B cell (primary cell): ENCODE measurements at regions not wholly inside any gene's neighbourhood (a gene's known extent, or its start where the extent isn't known, plus 50 kb on each side); places are given as distances from the start of the nearest gene placed in this dataset.

ENCODE experiments used
- ATAC-seq: fragments of 200-7000 bp; cut with Tn5 transposase; one replicate; pipeline ENCODE4 v1.10.0; 2021; ENCODE audit warnings: low read depth, mild to moderate bottlenecking, moderate number of reproducible peaks, moderate library complexity
- CTCF ChIA-PET: fragments of 350-600 bp; sonication (Branson Sonifier 250); formaldehyde crosslinking; loops from one replicate; lab custom pipeline; 2021; ENCODE audit warnings: antibody characterized with exemption, inconsistent platforms; lab: Charles Lee
- POLR2A ChIA-PET: fragments of 350-600 bp; sonication (Branson Sonifier 250); formaldehyde crosslinking; loops from one replicate; lab custom pipeline; 2021; ENCODE audit warnings: antibody characterized with exemption; lab: Charles Lee
- DNase-seq: peaks from one replicate; pipeline ENCODE4 v3.0.0; 2013
- H2AFZ ChIP-seq: 2 replicates; pipeline ENCODE4 v1.6.1; 2012; ENCODE audit warnings: mild to moderate bottlenecking, low read depth, low read length; ENCODE audit not compliant: insufficient read depth, poor library complexity, severe bottlenecking
- H3K27ac ChIP-seq, 2 donors: 1 replicate in 1 of 2; 2 replicates in 1 of 2; pipeline ENCODE4 v1.5.1; 2012 to 2013; ENCODE audit warnings: low read length in 2 of 2, mild to moderate bottlenecking in 2 of 2, moderate library complexity in 1 of 2
- H3K27me3 ChIP-seq, 4 experiments: fragments of 200-600 bp in 1 of 4; sonication (generic) in 1 of 4; replicated peaks in 1 of 4; 1 replicate in 2 of 4; 2 replicates in 2 of 4; pipeline versions ENCODE4 v1.6.1 to v1.7.0; 2013 to 2016; ENCODE audit warnings: low read length in 3 of 4, mild to moderate bottlenecking in 2 of 4, mixed read lengths in 1 of 4, moderate library complexity in 1 of 4; ENCODE audit not compliant: insufficient read depth in 4 of 4, control insufficient read depth in 3 of 4; ENCODE audit errors: control extremely low read depth in 1 of 4
- H3K36me3 ChIP-seq, 2 experiments: replicated peaks in 1 of 2; 1 replicate in 1 of 2; 2 replicates in 1 of 2; pipeline versions ENCODE4 v1.6.1 to v1.7.1; 2013; ENCODE audit warnings: low read length in 1 of 2; ENCODE audit not compliant: insufficient read depth in 2 of 2, control insufficient read depth in 1 of 2; ENCODE audit errors: control extremely low read depth in 1 of 2, extremely low read depth in 1 of 2
- H3K4me1 ChIP-seq, 2 donors: fragments of 200-600 bp in 1 of 2; sonication (generic) in 1 of 2; 1 replicate in 1 of 2; 2 replicates in 1 of 2; pipeline versions ENCODE4 v1.5.1 to v1.6.1; 2013 to 2017; ENCODE audit warnings: low read length in 2 of 2; ENCODE audit not compliant: control insufficient read depth in 2 of 2, insufficient read depth in 2 of 2
- H3K4me2 ChIP-seq: replicated peaks from 2 replicates; pipeline ENCODE3; 2012; ENCODE audit warnings: mild to moderate bottlenecking, low read depth, low read length; ENCODE audit not compliant: poor library complexity, severe bottlenecking
- H3K4me3 ChIP-seq, 5 experiments: fragments of 200-600 bp in 1 of 5; sonication (generic) in 1 of 5; 1 replicate in 3 of 5; 2 replicates in 2 of 5; pipeline versions ENCODE4 v1.5.1 to v1.7.0; 2011 to 2016; ENCODE audit warnings: low read length in 4 of 5, mild to moderate bottlenecking in 4 of 5, low read depth in 2 of 5, control low read depth in 1 of 5, moderate library complexity in 1 of 5; ENCODE audit not compliant: insufficient read depth in 1 of 5; ENCODE audit errors: control extremely low read depth in 1 of 5, extremely low read depth in 1 of 5
- H3K79me2 ChIP-seq: fragments of 200-600 bp; sonication (generic); one replicate; pipeline ENCODE4 v1.6.0; 2016; ENCODE audit warnings: low read length; ENCODE audit not compliant: control insufficient read depth, insufficient read depth
- H3K9ac ChIP-seq: fragments of 200-600 bp; sonication (generic); 2 replicates; pipeline ENCODE4 v1.6.1; 2017; ENCODE audit warnings: mild to moderate bottlenecking, low read length, moderate library complexity
- H3K9me3 ChIP-seq, 3 donors: one replicate each; pipeline versions ENCODE4 v1.6.1 to v1.7.1; 2013; ENCODE audit warnings: low read length in 2 of 3; ENCODE audit not compliant: control insufficient read depth in 2 of 3, insufficient read depth in 1 of 3; ENCODE audit errors: control extremely low read depth in 1 of 3
- H4K20me1 ChIP-seq: 2 replicates; pipeline ENCODE4 v1.6.0; 2012; ENCODE audit warnings: mild to moderate bottlenecking, low read length; ENCODE audit not compliant: insufficient read depth, control insufficient read depth, poor library complexity, severe bottlenecking
- H3K27ac Mint-ChIP-seq: one replicate; pipeline ENCODE4 v1.8.0; 2021; ENCODE audit warnings: mixed read lengths
- H3K27me3 Mint-ChIP-seq: one replicate; pipeline ENCODE4 v1.8.0; 2021; ENCODE audit warnings: mixed read lengths
- H3K4me1 Mint-ChIP-seq: one replicate; pipeline ENCODE4 v1.8.0; 2021; ENCODE audit warnings: mixed read lengths
- H3K4me3 Mint-ChIP-seq: one replicate; pipeline ENCODE4 v1.8.0; 2021; ENCODE audit warnings: mixed read lengths
- H3K9me3 Mint-ChIP-seq: one replicate; pipeline ENCODE4 v1.8.0; 2022; ENCODE audit warnings: mixed read lengths; ENCODE audit not compliant: insufficient read depth
- EZH2 ChIP-seq: IDR thresholded peaks from 2 replicates; pipeline ENCODE4 v1.6.1; 2012; ENCODE audit warnings: borderline replicate concordance, low read depth, mild to moderate bottlenecking, moderate library complexity, low read length; ENCODE audit not compliant: insufficient read depth, poor library complexity, severe bottlenecking
- WGBS: methylation state at CpG from one replicate; pipeline ENCODE4 v1.1.5; 2013; ENCODE audit warnings: missing lambda C conversion rate; ENCODE audit not compliant: insufficient coverage; 5-methylcytosine and 5-hydroxymethylcytosine counted together
- intact Hi-C: fragments of 100-400 bp; cut with micrococcal nuclease; formaldehyde crosslinking; loops from one replicate; pipeline ENCODE4 v1.10.0; 2022
- TF ChIP-seq, protein P1 (sequence below): fragments of 200-600 bp; IDR thresholded peaks from one replicate; pipeline ENCODE4 v1.8.0; 2022; ENCODE audit warnings: antibody characterized with exemption, mild to moderate bottlenecking

DNA sequence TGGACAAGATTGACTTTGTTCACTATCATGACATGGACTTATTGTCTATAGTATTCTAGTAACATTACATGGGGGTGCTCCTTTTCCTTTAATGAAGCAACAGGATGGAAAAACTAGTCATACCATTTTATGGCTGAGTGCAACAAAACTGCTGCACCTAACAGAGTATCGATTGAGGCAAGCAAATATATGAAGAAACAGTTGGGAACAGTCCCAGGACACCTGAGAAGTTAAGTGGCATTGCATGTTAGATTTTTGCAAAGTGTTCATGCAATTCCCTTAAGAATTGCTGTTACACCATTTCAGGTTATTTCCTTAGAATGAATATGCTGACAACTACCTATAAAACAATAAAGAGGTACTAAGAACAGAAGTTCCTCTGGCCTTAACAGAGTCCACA lies 541.5 kb upstream of the ANO3 start:
- TF ChIP-seq, protein P1, sequence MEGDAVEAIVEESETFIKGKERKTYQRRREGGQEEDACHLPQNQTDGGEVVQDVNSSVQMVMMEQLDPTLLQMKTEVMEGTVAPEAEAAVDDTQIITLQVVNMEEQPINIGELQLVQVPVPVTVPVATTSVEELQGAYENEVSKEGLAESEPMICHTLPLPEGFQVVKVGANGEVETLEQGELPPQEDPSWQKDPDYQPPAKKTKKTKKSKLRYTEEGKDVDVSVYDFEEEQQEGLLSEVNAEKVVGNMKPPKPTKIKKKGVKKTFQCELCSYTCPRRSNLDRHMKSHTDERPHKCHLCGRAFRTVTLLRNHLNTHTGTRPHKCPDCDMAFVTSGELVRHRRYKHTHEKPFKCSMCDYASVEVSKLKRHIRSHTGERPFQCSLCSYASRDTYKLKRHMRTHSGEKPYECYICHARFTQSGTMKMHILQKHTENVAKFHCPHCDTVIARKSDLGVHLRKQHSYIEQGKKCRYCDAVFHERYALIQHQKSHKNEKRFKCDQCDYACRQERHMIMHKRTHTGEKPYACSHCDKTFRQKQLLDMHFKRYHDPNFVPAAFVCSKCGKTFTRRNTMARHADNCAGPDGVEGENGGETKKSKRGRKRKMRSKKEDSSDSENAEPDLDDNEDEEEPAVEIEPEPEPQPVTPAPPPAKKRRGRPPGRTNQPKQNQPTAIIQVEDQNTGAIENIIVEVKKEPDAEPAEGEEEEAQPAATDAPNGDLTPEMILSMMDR, result no peak
- TF ChIP-seq EZH2, result no peak

DNA sequence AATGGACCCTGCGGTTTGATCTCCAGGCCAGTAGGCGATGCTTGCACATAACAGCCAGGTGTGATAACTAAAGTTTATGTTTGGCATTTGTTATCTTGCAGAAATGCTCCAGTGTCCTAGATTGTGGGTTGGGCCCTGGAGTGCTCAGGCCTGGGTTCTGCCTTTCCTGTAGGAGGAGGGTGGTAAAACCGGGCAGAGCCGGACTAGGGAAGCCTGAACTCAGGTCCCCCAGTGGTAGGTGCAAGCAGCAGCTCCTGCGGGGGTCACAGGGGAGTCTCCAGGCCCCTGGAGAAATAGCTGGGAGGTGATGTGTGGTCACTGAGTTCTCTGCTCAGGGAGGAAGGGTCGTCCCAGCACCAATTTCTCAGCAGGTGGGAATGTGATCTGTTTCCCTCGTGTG lies 538.3 kb upstream of the ANO3 start:
- H3K4me3 ChIP-seq, result no peak overlapping the region
- peaks cover 0 to 8% (median 0%) of the 10 kb centered on the region in 3 donors for H3K9me3 ChIP-seq
- CTCF ChIA-PET, result no interaction called here
- H3K27me3 ChIP-seq, result no peaks in the 10 kb centered on the region
- no peak for DNase-seq
- Mint-ChIP-seq H3K4me3 (no peak overlapping the region), H3K27ac (no peak overlapping the region), H3K4me1 (no peaks in the 10 kb centered on the region), H3K9me3 (no peaks in the 10 kb centered on the region), H3K27me3 (no peaks in the 10 kb centered on the region)
- no peaks in the 10 kb centered on the region for H4K20me1 ChIP-seq
- 90% methylated on average over 7 of the region's 7 CpGs for WGBS
- ATAC-seq, result no peak
- TF ChIP-seq, protein P1, result no peak
- POLR2A ChIA-PET, result no interaction called here
- H2AFZ ChIP-seq, result no peak overlapping the region
- no peaks in the 10 kb centered on the region for H3K4me1 ChIP-seq
- no peak overlapping the region for H3K9ac ChIP-seq
- no peaks in the 10 kb centered on the region for H3K79me2 ChIP-seq
- no peak overlapping the region for H3K27ac ChIP-seq
- no peak overlapping the region for H3K4me2 ChIP-seq
- no peaks in the 10 kb centered on the region for H3K36me3 ChIP-seq
- intact Hi-C loops, result no loop called here

More for the DNA sequence above, 541.5 kb upstream of the ANO3 start:
- Mint-ChIP-seq H3K27me3 (no peaks in the 10 kb centered on the region), H3K4me1 (no peaks in the 10 kb centered on the region), H3K4me3 (no peak overlapping the region), H3K27ac (no peak overlapping the region), H3K9me3 (no peaks in the 10 kb centered on the region)
- no peaks in the 10 kb centered on the region for H3K27me3 ChIP-seq
- H3K9ac ChIP-seq, result no peak overlapping the region
- H2AFZ ChIP-seq, result no peak overlapping the region
- ChIA-PET POLR2A (no interaction called here), CTCF (no interaction called here)
- no peak overlapping the region for H3K4me3 ChIP-seq
- no peaks in the 10 kb centered on the region for H4K20me1 ChIP-seq
- 71% methylated on average over 1 of the region's 1 CpG for WGBS
- H3K79me2 ChIP-seq, result no peaks in the 10 kb centered on the region
- no peak for ATAC-seq
- no peak overlapping the region for H3K4me2 ChIP-seq
- H3K4me1 ChIP-seq, result no peaks in the 10 kb centered on the region
- H3K9me3 ChIP-seq, result peaks cover 0 to 8% (median 0%) of the 10 kb centered on the region in 3 donors
- H3K27ac ChIP-seq, result no peak overlapping the region
- intact Hi-C loops, result no loop called here
- no peaks in the 10 kb centered on the region for H3K36me3 ChIP-seq
- DNase-seq, result no peak
